A549 (cell line): ENCODE measurements at regions not wholly inside any gene's neighbourhood (a gene's known extent, or its start where the extent isn't known, plus 50 kb on each side); places are given as distances from the start of the nearest gene placed in this dataset.

ENCODE experiments used
- ATAC-seq, 2 experiments: fragments of 200-7000 bp in 1 of 2; fragments of >200 bp in 1 of 2; cut with Nextera tagmentation in 1 of 2; cut with Tn5 transposase in 1 of 2; 3 replicates each; pipeline versions ENCODE4 v1.8.0 to v1.9.1; 2018 to 2020; ENCODE audit warnings: mild to moderate bottlenecking in 1 of 2, moderate library complexity in 1 of 2
- CTCF ChIA-PET: fragments of 300-600 bp; sonication (Branson Sonifier 250); formaldehyde crosslinking; extraction: SDS; loops from one replicate; lab custom pipeline; 2021; ENCODE audit warnings: antibody characterized with exemption, inconsistent platforms; lab: Yijun Ruan, JAX
- POLR2A ChIA-PET: fragments of 350-600 bp; formaldehyde crosslinking; extraction: SDS; loops from one replicate; lab custom pipeline; 2021; ENCODE audit warnings: antibody characterized with exemption, inconsistent platforms; lab: Yijun Ruan, JAX
- DNase-seq, 2 experiments: peaks; one replicate each; pipeline versions ENCODE4 v3.0.0 to v3.0.0-alpha.2; 2011 to 2016; ENCODE audit warnings: low read depth in 1 of 2, low spot score in 1 of 2
- FAIRE-seq: peaks from 2 replicates; lab custom pipeline; 2011; peaks lifted over from hg19 to GRCh38; lab: Jason Lieb, UNC
- H3K27ac ChIP-seq, 2 experiments: fragments of >200 bp; sonication (Bioruptor Twin); formaldehyde crosslinking; 3 replicates each; pipeline ENCODE4 v1.5.1; 2016 to 2017
- H3K4me1 ChIP-seq: fragments of >200 bp; sonication (Bioruptor Twin); formaldehyde crosslinking; 3 replicates; pipeline ENCODE4 v1.6.1; 2016
- H3K4me2 ChIP-seq: fragments of >200 bp; sonication (Bioruptor Twin); formaldehyde crosslinking; 3 replicates; pipeline ENCODE4 v1.6.1; 2016
- H3K4me3 ChIP-seq: fragments of >200 bp; sonication (Bioruptor Twin); formaldehyde crosslinking; 3 replicates; pipeline ENCODE4 v1.5.1; 2016
- H3K9me3 ChIP-seq: fragments of >200 bp; sonication (Bioruptor Twin); formaldehyde crosslinking; 3 replicates; pipeline ENCODE4 v1.6.1; 2016
- BHLHE40 ChIP-seq: IDR thresholded peaks from 2 replicates; pipeline ENCODE4 v1.6.1; 2012; ENCODE audit warnings: low read depth, low read length, inconsistent platforms
- EHF ChIP-seq: fragments of 250-450 bp; sonication (Bioruptor Pico); IDR thresholded peaks from 2 replicates; pipeline ENCODE4 v1.5.0; 2020; ENCODE audit warnings: mild to moderate bottlenecking
- EHMT2 ChIP-seq: fragments of 200-600 bp; sonication (generic); IDR thresholded peaks from 2 replicates; pipeline ENCODE4 v1.6.1; 2016; ENCODE audit warnings: antibody characterized with exemption, low read depth, mild to moderate bottlenecking, moderate library complexity
- EP300 ChIP-seq, 2 experiments: fragments of >200 bp; sonication (Bioruptor Twin); formaldehyde crosslinking; IDR thresholded peaks; 2 replicates in 1 of 2; 3 replicates in 1 of 2; pipeline ENCODE4 v1.6.1; 2016 to 2017
- FOSB ChIP-seq: fragments of 250-450 bp; sonication (Bioruptor Pico); IDR thresholded peaks from 2 replicates; pipeline ENCODE4 v1.5.0; 2020; ENCODE audit warnings: mild to moderate bottlenecking, moderate library complexity
- FOSL2 ChIP-seq, 2 experiments: fragments of 450-650 bp in 1 of 2; fragments of >200 bp in 1 of 2; sonication (Bioruptor Twin) in 1 of 2; formaldehyde crosslinking; IDR thresholded peaks; 2 replicates each; pipeline versions ENCODE4 v1.5.0 to v1.6.1; 2016 to 2020; ENCODE audit warnings: mild to moderate bottlenecking in 1 of 2, moderate library complexity in 1 of 2
- HEYL ChIP-seq: fragments of 250-450 bp; sonication (Bioruptor Pico); IDR thresholded peaks from 2 replicates; pipeline ENCODE4 v1.8.0; 2021; ENCODE audit warnings: mild to moderate bottlenecking, moderate library complexity
- HOXA7 ChIP-seq: fragments of 250-450 bp; sonication (Bioruptor Pico); IDR thresholded peaks from 2 replicates; pipeline ENCODE4 v1.5.0; 2020; ENCODE audit warnings: mild to moderate bottlenecking, moderate library complexity
- HOXB5 ChIP-seq: fragments of 250-450 bp; sonication (Bioruptor Pico); IDR thresholded peaks from 2 replicates; pipeline ENCODE4 v1.5.0; 2020; ENCODE audit warnings: mild to moderate bottlenecking, moderate library complexity
- JUN ChIP-seq, 2 experiments: fragments of >200 bp; sonication (Bioruptor Twin); formaldehyde crosslinking; IDR thresholded peaks; 2 replicates in 1 of 2; 3 replicates in 1 of 2; pipeline ENCODE4 v1.6.1; 2016 to 2017
- JUNB ChIP-seq: fragments of >200 bp; sonication (Bioruptor Twin); formaldehyde crosslinking; IDR thresholded peaks from 2 replicates; pipeline ENCODE4 v1.6.1; 2016
- KDM1A ChIP-seq: fragments of 200-600 bp; sonication (generic); IDR thresholded peaks from 2 replicates; pipeline ENCODE4 v1.6.1; 2016; ENCODE audit warnings: low read depth, mild to moderate bottlenecking
- KDM5A ChIP-seq: fragments of 200-600 bp; sonication (generic); IDR thresholded peaks from 2 replicates; pipeline ENCODE4 v1.6.1; 2016; ENCODE audit warnings: antibody characterized with exemption, mild to moderate bottlenecking
- MAFK ChIP-seq: fragments of 450-650 bp; IDR thresholded peaks from 2 replicates; pipeline ENCODE4 v1.6.1; 2014; ENCODE audit not compliant: partially characterized antibody
- MAZ ChIP-seq: fragments of 150-350 bp; IDR thresholded peaks from 2 replicates; pipeline ENCODE4 v1.6.1; 2014; ENCODE audit warnings: antibody characterized with exemption, low read depth, low read length, borderline replicate concordance
- NFE2L2 ChIP-seq: fragments of 150-350 bp; conservative IDR thresholded peaks from 2 replicates; pipeline ENCODE4 v1.6.1; 2014; ENCODE audit warnings: low read length
- RAD21 ChIP-seq, 2 experiments: fragments of >200 bp in 1 of 2; sonication (Bioruptor Twin) in 1 of 2; formaldehyde crosslinking in 1 of 2; IDR thresholded peaks in 1 of 2; conservative IDR thresholded peaks in 1 of 2; 2 replicates in 1 of 2; 3 replicates in 1 of 2; pipeline ENCODE4 v1.6.1; 2012 to 2018; ENCODE audit warnings: inconsistent platforms in 1 of 2
- RCOR1 ChIP-seq: fragments of 150-350 bp; IDR thresholded peaks from 2 replicates; pipeline ENCODE4 v1.6.1; 2014; ENCODE audit warnings: antibody characterized with exemption, low read length, low read depth
- RNF2 ChIP-seq: fragments of 200-600 bp; sonication (generic); IDR thresholded peaks from 2 replicates; pipeline ENCODE4 v1.6.1; 2016; ENCODE audit warnings: low read depth, mild to moderate bottlenecking, antibody characterized with exemption, moderate library complexity, borderline replicate concordance
- SMC3 ChIP-seq: fragments of >200 bp; sonication (Bioruptor Twin); formaldehyde crosslinking; IDR thresholded peaks from 3 replicates; pipeline ENCODE4 v1.6.1; 2018; ENCODE audit warnings: inconsistent platforms
- SREBF2 ChIP-seq: fragments of 450-650 bp; IDR thresholded peaks from 2 replicates; pipeline ENCODE4 v1.6.1; 2014; ENCODE audit warnings: mild to moderate bottlenecking, moderate library complexity
- TFCP2L1 ChIP-seq: fragments of 250-450 bp; sonication (Bioruptor Pico); IDR thresholded peaks from 2 replicates; pipeline ENCODE4 v1.5.0; 2021; ENCODE audit warnings: mild to moderate bottlenecking
- ZNF302 ChIP-seq: fragments of 250-450 bp; sonication (Bioruptor Pico); IDR thresholded peaks from 2 replicates; pipeline ENCODE4 v1.9.0; 2021; ENCODE audit warnings: inconsistent platforms, mild to moderate bottlenecking, moderate library complexity
- WGBS: methylation state at CpG from one replicate; pipeline ENCODE4 v1.1.6; 2017; ENCODE audit errors: missing lambda C conversion rate; 5-methylcytosine and 5-hydroxymethylcytosine counted together
- TF ChIP-seq, protein P1 (sequence below): fragments of >200 bp; sonication (Bioruptor Twin); formaldehyde crosslinking; IDR thresholded peaks from 2 replicates; pipeline ENCODE4 v1.6.1; 2016
- TF ChIP-seq, protein P2 (sequence below): fragments of >200 bp; sonication (Bioruptor Twin); formaldehyde crosslinking; IDR thresholded peaks from 3 replicates; pipeline ENCODE4 v1.6.1; 2016
- TF ChIP-seq, protein P3 (sequence below): fragments of >200 bp; sonication (Bioruptor Twin); formaldehyde crosslinking; IDR thresholded peaks from 3 replicates; pipeline ENCODE4 v1.5.1; 2016
- TF ChIP-seq, protein P4 (sequence below): fragments of 150-350 bp; IDR thresholded peaks from 2 replicates; pipeline ENCODE4 v1.6.1; 2014; ENCODE audit warnings: low read depth, mild to moderate bottlenecking, low read length
- TF ChIP-seq, protein P5 (sequence below): IDR thresholded peaks from 2 replicates; pipeline ENCODE4 v1.6.1; 2012; ENCODE audit warnings: low read depth, borderline replicate concordance
- TF ChIP-seq, protein P6 (sequence below): fragments of 200-600 bp; sonication (generic); IDR thresholded peaks from 2 replicates; pipeline ENCODE4 v1.6.1; 2016; ENCODE audit warnings: antibody characterized with exemption, mild to moderate bottlenecking, moderate library complexity

DNA sequence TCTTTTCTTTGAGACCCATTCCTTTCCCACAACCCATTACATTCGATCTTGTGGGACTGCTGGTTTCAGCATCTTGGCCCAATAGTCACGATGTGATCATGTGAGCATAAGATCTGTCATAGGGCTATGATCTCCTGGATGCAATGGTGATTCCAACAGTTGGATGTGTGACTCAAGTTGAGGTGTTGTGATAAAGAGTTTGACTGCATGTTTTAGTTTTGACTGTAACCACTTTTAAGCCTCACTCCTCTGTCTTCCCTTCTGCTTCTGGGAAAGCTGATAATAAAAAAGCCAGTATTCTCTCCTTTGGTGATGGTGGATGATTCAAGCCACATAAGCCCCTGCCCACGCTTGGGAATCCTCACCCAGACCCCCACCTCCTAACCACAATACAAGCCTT lies 117.0 kb upstream of the ASCC3 start:
- DNase-seq = no peak
- CTCF ChIA-PET = no interaction called here
- Histone ChIP-seq H3K4me2 (no peak overlapping the region), H3K27ac (no peak overlapping the region), H3K4me1 (no peaks in the 10 kb centered on the region), H3K9me3 (no peaks in the 10 kb centered on the region; the same call in 2 of the 3 replicates), H3K4me3 (no peak overlapping the region)
- 18% methylated on average over 3 of the region's 3 CpGs for WGBS
- POLR2A ChIA-PET = no interaction called here
- ATAC-seq = no peak
- no peak for FAIRE-seq
- TF ChIP-seq BHLHE40 (no peak), MAZ (no peak), JUNB (no peak), KDM5A (no peak), ZNF302 (no peak), HEYL (no peak), FOSB (CRISPR knock-in tag) (no peak), HOXA7 (CRISPR knock-in tag) (no peak), HOXB5 (CRISPR knock-in tag) (no peak), MAFK (no peak)
- TF ChIP-seq, protein P1, sequence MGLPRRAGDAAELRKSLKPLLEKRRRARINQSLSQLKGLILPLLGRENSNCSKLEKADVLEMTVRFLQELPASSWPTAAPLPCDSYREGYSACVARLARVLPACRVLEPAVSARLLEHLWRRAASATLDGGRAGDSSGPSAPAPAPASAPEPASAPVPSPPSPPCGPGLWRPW = no peak
- TF ChIP-seq, protein P2, sequence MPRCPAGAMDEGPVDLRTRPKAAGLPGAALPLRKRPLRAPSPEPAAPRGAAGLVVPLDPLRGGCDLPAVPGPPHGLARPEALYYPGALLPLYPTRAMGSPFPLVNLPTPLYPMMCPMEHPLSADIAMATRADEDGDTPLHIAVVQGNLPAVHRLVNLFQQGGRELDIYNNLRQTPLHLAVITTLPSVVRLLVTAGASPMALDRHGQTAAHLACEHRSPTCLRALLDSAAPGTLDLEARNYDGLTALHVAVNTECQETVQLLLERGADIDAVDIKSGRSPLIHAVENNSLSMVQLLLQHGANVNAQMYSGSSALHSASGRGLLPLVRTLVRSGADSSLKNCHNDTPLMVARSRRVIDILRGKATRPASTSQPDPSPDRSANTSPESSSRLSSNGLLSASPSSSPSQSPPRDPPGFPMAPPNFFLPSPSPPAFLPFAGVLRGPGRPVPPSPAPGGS = no peak
- TF ChIP-seq, protein P3, sequence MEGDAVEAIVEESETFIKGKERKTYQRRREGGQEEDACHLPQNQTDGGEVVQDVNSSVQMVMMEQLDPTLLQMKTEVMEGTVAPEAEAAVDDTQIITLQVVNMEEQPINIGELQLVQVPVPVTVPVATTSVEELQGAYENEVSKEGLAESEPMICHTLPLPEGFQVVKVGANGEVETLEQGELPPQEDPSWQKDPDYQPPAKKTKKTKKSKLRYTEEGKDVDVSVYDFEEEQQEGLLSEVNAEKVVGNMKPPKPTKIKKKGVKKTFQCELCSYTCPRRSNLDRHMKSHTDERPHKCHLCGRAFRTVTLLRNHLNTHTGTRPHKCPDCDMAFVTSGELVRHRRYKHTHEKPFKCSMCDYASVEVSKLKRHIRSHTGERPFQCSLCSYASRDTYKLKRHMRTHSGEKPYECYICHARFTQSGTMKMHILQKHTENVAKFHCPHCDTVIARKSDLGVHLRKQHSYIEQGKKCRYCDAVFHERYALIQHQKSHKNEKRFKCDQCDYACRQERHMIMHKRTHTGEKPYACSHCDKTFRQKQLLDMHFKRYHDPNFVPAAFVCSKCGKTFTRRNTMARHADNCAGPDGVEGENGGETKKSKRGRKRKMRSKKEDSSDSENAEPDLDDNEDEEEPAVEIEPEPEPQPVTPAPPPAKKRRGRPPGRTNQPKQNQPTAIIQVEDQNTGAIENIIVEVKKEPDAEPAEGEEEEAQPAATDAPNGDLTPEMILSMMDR = no peak
- TF ChIP-seq, protein P4, sequence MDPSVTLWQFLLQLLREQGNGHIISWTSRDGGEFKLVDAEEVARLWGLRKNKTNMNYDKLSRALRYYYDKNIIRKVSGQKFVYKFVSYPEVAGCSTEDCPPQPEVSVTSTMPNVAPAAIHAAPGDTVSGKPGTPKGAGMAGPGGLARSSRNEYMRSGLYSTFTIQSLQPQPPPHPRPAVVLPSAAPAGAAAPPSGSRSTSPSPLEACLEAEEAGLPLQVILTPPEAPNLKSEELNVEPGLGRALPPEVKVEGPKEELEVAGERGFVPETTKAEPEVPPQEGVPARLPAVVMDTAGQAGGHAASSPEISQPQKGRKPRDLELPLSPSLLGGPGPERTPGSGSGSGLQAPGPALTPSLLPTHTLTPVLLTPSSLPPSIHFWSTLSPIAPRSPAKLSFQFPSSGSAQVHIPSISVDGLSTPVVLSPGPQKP = no peak
- TF ChIP-seq, all 56 proteins: peak for 0

DNA sequence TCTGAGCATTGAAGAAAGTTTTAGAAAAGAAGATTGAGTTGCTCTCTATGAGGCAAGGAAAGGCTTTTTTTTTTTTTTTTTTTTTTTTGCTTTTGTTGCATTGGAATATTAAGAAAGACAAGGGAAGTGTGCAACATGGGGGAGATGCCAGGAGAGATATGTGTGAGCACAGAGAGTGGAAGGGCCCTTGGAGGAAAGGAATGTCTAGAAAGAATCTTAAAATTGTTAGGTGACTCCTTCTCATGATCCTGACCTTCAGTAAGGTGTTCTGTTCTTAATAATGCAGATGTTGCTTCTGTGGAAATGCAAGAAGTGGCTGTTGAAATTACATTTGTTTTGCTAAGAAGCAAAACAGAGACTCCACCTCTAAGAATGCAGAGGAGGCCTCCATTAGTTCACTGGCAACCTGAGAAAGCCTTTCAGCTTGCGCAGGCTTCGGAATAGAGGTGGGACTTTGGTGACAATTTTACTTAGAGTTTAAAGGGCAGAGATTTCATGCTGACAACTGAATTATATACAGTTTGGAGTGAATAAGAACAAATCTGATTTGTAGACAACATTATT lies 118.0 kb upstream of the ASCC3 start:
- FAIRE-seq = no peak
- POLR2A ChIA-PET = no interaction called here
- H3K4me1 ChIP-seq = no peaks in the 10 kb centered on the region
- no peak overlapping the region for H3K4me2 ChIP-seq
- CTCF ChIA-PET = no interaction called here
- no peak overlapping the region for H3K27ac ChIP-seq
- peaks cover 2% of the 10 kb centered on the region; the same call in 1 of the 3 replicates for H3K9me3 ChIP-seq
- 60% methylated on average over 2 of the region's 2 CpGs for WGBS
- ATAC-seq = no peak
- no peak for DNase-seq
- no peak overlapping the region for H3K4me3 ChIP-seq
- no peak for TF ChIP-seq BHLHE40
- TF ChIP-seq TFCP2L1 (CRISPR knock-in tag) = no peak
- no peak for TF ChIP-seq FOSL2 (IDR thresholded peaks at IDR 0.05)
- TF ChIP-seq FOSL2 (CRISPR knock-in tag; IDR thresholded peaks at IDR 0.05) = no peak
- TF ChIP-seq, protein P5, sequence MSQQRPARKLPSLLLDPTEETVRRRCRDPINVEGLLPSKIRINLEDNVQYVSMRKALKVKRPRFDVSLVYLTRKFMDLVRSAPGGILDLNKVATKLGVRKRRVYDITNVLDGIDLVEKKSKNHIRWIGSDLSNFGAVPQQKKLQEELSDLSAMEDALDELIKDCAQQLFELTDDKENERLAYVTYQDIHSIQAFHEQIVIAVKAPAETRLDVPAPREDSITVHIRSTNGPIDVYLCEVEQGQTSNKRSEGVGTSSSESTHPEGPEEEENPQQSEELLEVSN = no peak
- no peak for TF ChIP-seq RNF2
- TF ChIP-seq SMC3 = no peak
- no peak for TF ChIP-seq KDM1A
- TF ChIP-seq EHMT2 = no peak
- TF ChIP-seq NFE2L2 = no peak
- no peak for TF ChIP-seq JUN (IDR thresholded peaks at IDR 0.05)
- no peak for TF ChIP-seq MAFK
- no peak for TF ChIP-seq ZNF302
- TF ChIP-seq RAD21 (conservative IDR thresholded peaks at IDR 0.05 in 1 of 2, IDR thresholded peaks at IDR 0.05 in 1 of 2) = no peak
- TF ChIP-seq, protein P1 = no peak
- TF ChIP-seq, protein P6, sequence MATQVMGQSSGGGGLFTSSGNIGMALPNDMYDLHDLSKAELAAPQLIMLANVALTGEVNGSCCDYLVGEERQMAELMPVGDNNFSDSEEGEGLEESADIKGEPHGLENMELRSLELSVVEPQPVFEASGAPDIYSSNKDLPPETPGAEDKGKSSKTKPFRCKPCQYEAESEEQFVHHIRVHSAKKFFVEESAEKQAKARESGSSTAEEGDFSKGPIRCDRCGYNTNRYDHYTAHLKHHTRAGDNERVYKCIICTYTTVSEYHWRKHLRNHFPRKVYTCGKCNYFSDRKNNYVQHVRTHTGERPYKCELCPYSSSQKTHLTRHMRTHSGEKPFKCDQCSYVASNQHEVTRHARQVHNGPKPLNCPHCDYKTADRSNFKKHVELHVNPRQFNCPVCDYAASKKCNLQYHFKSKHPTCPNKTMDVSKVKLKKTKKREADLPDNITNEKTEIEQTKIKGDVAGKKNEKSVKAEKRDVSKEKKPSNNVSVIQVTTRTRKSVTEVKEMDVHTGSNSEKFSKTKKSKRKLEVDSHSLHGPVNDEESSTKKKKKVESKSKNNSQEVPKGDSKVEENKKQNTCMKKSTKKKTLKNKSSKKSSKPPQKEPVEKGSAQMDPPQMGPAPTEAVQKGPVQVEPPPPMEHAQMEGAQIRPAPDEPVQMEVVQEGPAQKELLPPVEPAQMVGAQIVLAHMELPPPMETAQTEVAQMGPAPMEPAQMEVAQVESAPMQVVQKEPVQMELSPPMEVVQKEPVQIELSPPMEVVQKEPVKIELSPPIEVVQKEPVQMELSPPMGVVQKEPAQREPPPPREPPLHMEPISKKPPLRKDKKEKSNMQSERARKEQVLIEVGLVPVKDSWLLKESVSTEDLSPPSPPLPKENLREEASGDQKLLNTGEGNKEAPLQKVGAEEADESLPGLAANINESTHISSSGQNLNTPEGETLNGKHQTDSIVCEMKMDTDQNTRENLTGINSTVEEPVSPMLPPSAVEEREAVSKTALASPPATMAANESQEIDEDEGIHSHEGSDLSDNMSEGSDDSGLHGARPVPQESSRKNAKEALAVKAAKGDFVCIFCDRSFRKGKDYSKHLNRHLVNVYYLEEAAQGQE = no peak
- no peak for TF ChIP-seq SREBF2
- no peak for TF ChIP-seq RCOR1
- TF ChIP-seq EP300 (IDR thresholded peaks at IDR 0.05) = no peak
- TF ChIP-seq EHF (CRISPR knock-in tag) = no peak
